ENCODE measurements at regions not wholly inside any gene's neighbourhood (a gene's known extent, or its start where the extent isn't known, plus 50 kb on each side); places are given as distances from the start of the nearest gene placed in this dataset.
A peak's percentile ranks its signal among the peaks of the same experiment; 100 is the strongest.
"Not testable (repeated sequence)": the region's sequence is repeated elsewhere in the genome, so short reads cannot be mapped to it uniquely, and the experiment has no call there.

- not testable (repeated sequence) for H3K4me3 Mint-ChIP-seq; H3K36me3 Mint-ChIP-seq (ENCODE audit: insufficient read depth in 2 of 2); H3K27ac Mint-ChIP-seq; H3K4me1 Mint-ChIP-seq (ENCODE audit: low read depth); H3K9me3 Mint-ChIP-seq; H3K27me3 Mint-ChIP-seq (ENCODE audit: low read depth); DNase-seq
- peak in 1 of 2 donors; percentile 17 for ATAC-seq (replicated peaks in 1 of 2)
Observed at GRCh38 chr15:21774760-21775159, 102.8 kb downstream of the POTEB start.

- peak; percentile 94 to 99 for ATAC-seq (replicated peaks in 1 of 2)
- DNase-seq; H3K27ac Mint-ChIP-seq; H3K36me3 Mint-ChIP-seq (ENCODE audit: insufficient read depth in 2 of 2); H3K27me3 Mint-ChIP-seq (ENCODE audit: low read depth); H3K4me3 Mint-ChIP-seq; H3K4me1 Mint-ChIP-seq (ENCODE audit: low read depth); H3K9me3 Mint-ChIP-seq: not testable (repeated sequence)
Observed at GRCh38 chr15:21766524-21766923, 111.0 kb downstream of the POTEB start.

GRCh38 chr15:21763756-21764155 lies 113.8 kb downstream of the POTEB start:
- H3K4me3 Mint-ChIP-seq; H3K27me3 Mint-ChIP-seq (ENCODE audit: low read depth); ATAC-seq (replicated peaks in 1 of 2); H3K4me1 Mint-ChIP-seq (ENCODE audit: low read depth); H3K27ac Mint-ChIP-seq; DNase-seq; H3K9me3 Mint-ChIP-seq; H3K36me3 Mint-ChIP-seq (ENCODE audit: insufficient read depth in 2 of 2): not testable (repeated sequence)

- not testable (repeated sequence) for H3K4me1 Mint-ChIP-seq (ENCODE audit: low read depth); DNase-seq; H3K27me3 Mint-ChIP-seq (ENCODE audit: low read depth); H3K36me3 Mint-ChIP-seq (ENCODE audit: insufficient read depth in 2 of 2); H3K9me3 Mint-ChIP-seq
- peak; percentile 77 to 87 for ATAC-seq (replicated peaks in 1 of 2)
- Mint-ChIP-seq H3K27ac (peak overlapping the region; percentile 38), H3K4me3 (peak overlapping the region; percentile 20 to 29)
Observed at GRCh38 chr15:21760250-21761023, 117.1 kb downstream of the POTEB start.

- peak overlapping the region; percentile 20 to 29 for H3K4me3 Mint-ChIP-seq
- not testable (repeated sequence) for H3K36me3 Mint-ChIP-seq (ENCODE audit: insufficient read depth in 2 of 2); H3K4me1 Mint-ChIP-seq (ENCODE audit: low read depth); H3K27me3 Mint-ChIP-seq (ENCODE audit: low read depth); H3K9me3 Mint-ChIP-seq
- H3K27ac Mint-ChIP-seq: peak overlapping the region; percentile 38
- DNase-seq: peak in 1 of 2 donors; percentile 1
- ATAC-seq (replicated peaks in 1 of 2): peak; percentile 61 to 70
Observed at GRCh38 chr15:21759401-21760165, 118.0 kb downstream of the POTEB start.

GRCh38 chr15:21753838-21754237 lies 123.7 kb downstream of the POTEB start:
- not testable (repeated sequence) for H3K27me3 Mint-ChIP-seq (ENCODE audit: low read depth); H3K4me3 Mint-ChIP-seq; ATAC-seq (replicated peaks in 1 of 2); H3K4me1 Mint-ChIP-seq (ENCODE audit: low read depth); H3K27ac Mint-ChIP-seq; H3K9me3 Mint-ChIP-seq; H3K36me3 Mint-ChIP-seq (ENCODE audit: insufficient read depth in 2 of 2); DNase-seq

GRCh38 chr15:21752124-21752957 lies 125.2 kb downstream of the POTEB start:
- not testable (repeated sequence) for H3K9me3 Mint-ChIP-seq; H3K36me3 Mint-ChIP-seq (ENCODE audit: insufficient read depth in 2 of 2); H3K27ac Mint-ChIP-seq; H3K4me1 Mint-ChIP-seq (ENCODE audit: low read depth); H3K27me3 Mint-ChIP-seq (ENCODE audit: low read depth); H3K4me3 Mint-ChIP-seq
- ATAC-seq (replicated peaks in 1 of 2) (peak; percentile 95 to 97), DNase-seq (peak; percentile 24 to 34)

- H3K4me1 Mint-ChIP-seq (ENCODE audit: low read depth); DNase-seq; H3K4me3 Mint-ChIP-seq; H3K27me3 Mint-ChIP-seq (ENCODE audit: low read depth); H3K9me3 Mint-ChIP-seq; H3K36me3 Mint-ChIP-seq (ENCODE audit: insufficient read depth in 2 of 2); ATAC-seq (replicated peaks in 1 of 2); H3K27ac Mint-ChIP-seq: not testable (repeated sequence)
Observed at GRCh38 chr15:21749173-21749572, 128.4 kb downstream of the POTEB start.

GRCh38 chr15:21744245-21744915 lies 133.2 kb downstream of the POTEB start:
- not testable (repeated sequence) for DNase-seq
- peak overlapping the region; percentile 34 to 54 for H3K4me3 Mint-ChIP-seq

GRCh38 chr15:21742067-21742466 lies 135.5 kb downstream of the POTEB start:
- H3K4me3 Mint-ChIP-seq; H3K4me1 Mint-ChIP-seq (ENCODE audit: low read depth); H3K27me3 Mint-ChIP-seq (ENCODE audit: low read depth); DNase-seq; H3K9me3 Mint-ChIP-seq; H3K36me3 Mint-ChIP-seq (ENCODE audit: insufficient read depth in 2 of 2); H3K27ac Mint-ChIP-seq; ATAC-seq (replicated peaks in 1 of 2): not testable (repeated sequence)

More at GRCh38 chr15:21744245-21744915, 133.2 kb downstream of the POTEB start:
- H3K9me3 Mint-ChIP-seq; H3K4me1 Mint-ChIP-seq (ENCODE audit: low read depth); H3K36me3 Mint-ChIP-seq (ENCODE audit: insufficient read depth in 2 of 2); H3K27me3 Mint-ChIP-seq (ENCODE audit: low read depth): not testable (repeated sequence)
- peak overlapping the region; percentile 57 for H3K27ac Mint-ChIP-seq
- ATAC-seq (replicated peaks in 1 of 2): peak; percentile 93 to 94

GRCh38 chr15:21738003-21738402 lies 139.5 kb downstream of the POTEB start:
- not testable (repeated sequence) for H3K36me3 Mint-ChIP-seq (ENCODE audit: insufficient read depth in 2 of 2); H3K9me3 Mint-ChIP-seq; H3K4me3 Mint-ChIP-seq; DNase-seq; ATAC-seq (replicated peaks in 1 of 2); H3K27me3 Mint-ChIP-seq (ENCODE audit: low read depth); H3K4me1 Mint-ChIP-seq (ENCODE audit: low read depth); H3K27ac Mint-ChIP-seq

- H3K4me1 Mint-ChIP-seq (ENCODE audit: low read depth); H3K27ac Mint-ChIP-seq; H3K4me3 Mint-ChIP-seq; DNase-seq; ATAC-seq (replicated peaks in 1 of 2); H3K27me3 Mint-ChIP-seq (ENCODE audit: low read depth); H3K9me3 Mint-ChIP-seq; H3K36me3 Mint-ChIP-seq (ENCODE audit: insufficient read depth in 2 of 2): not testable (repeated sequence)
Observed at GRCh38 chr15:21736443-21736842, 141.1 kb downstream of the POTEB start.

Data from activated T-cell treated with anti-CD3 and anti-CD28 coated beads, Interleukin-2, amount 50 U/mL, for 72 hours (primary cell).